ENCODE measurements at regions not wholly inside any gene's neighbourhood (a gene's known extent, or its start where the extent isn't known, plus 50 kb on each side); places are given as distances from the start of the nearest gene placed in this dataset.
"Not testable (repeated sequence)": the region's sequence is repeated elsewhere in the genome, so short reads cannot be mapped to it uniquely, and the experiment has no call there.

- DNase-seq (ENCODE audit: low read depth in 2 of 2) = no peak
These were observed 59.6 kb upstream of the CPSF6 start for GRCh38 chr12:69179786-69180185.

- DNase-seq (ENCODE audit: low read depth in 2 of 2) = not testable (repeated sequence)
These were observed 51.8 kb upstream of the CPSF6 start for GRCh38 chr12:69187572-69187971.

- DNase-seq (ENCODE audit: low read depth in 2 of 2) = no peak
These were observed 49.9 kb upstream of the CPSF6 start for GRCh38 chr12:69189378-69189978.

All from lung microvascular endothelial cell (primary cell).